ENCODE measurements at regions not wholly inside any gene's neighbourhood (a gene's known extent, or its start where the extent isn't known, plus 50 kb on each side); places are given as distances from the start of the nearest gene placed in this dataset.

- no peak for DNase-seq (ENCODE audit: low spot score)
These were observed 189.7 kb downstream of the BCAT1 start for GRCh38 chr12:24759155-24759554.

GRCh38 chr12:24756479-24757024 lies 192.3 kb downstream of the BCAT1 start:
- no peak for DNase-seq (ENCODE audit: low spot score)

GRCh38 chr12:24754690-24755638 lies 193.9 kb downstream of the BCAT1 start:
- no peak for DNase-seq (ENCODE audit: low spot score)

- DNase-seq (ENCODE audit: low spot score): no peak
These were observed 196.0 kb downstream of the BCAT1 start for GRCh38 chr12:24752763-24753462.

- DNase-seq (ENCODE audit: low spot score): no peak
These were observed 197.7 kb downstream of the BCAT1 start for GRCh38 chr12:24751181-24751580.

DNA sequence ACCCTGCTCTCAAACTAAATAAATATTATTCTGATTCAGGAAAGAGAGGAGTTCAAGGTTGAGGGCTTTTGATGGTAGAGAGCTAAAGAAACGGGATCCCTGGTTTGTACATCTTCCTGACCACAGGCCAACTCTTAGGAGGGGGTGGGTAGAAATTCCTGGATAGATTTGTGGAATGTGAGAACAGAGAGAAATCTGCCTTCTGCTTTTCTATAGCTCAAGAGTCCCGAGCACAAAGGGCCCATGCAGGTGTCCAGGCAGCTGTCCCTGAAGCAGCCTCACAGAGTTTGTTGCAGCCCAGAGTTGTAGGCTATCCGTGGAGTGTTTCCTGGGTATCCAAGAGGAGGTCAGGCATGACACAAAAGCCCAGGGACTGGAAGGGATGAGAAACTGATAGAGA lies 198.6 kb downstream of the BCAT1 start:
- DNase-seq (ENCODE audit: low spot score): no peak

- no peak for DNase-seq (ENCODE audit: low spot score)
These were observed 199.7 kb downstream of the BCAT1 start for GRCh38 chr12:24749171-24749570.

DNA sequence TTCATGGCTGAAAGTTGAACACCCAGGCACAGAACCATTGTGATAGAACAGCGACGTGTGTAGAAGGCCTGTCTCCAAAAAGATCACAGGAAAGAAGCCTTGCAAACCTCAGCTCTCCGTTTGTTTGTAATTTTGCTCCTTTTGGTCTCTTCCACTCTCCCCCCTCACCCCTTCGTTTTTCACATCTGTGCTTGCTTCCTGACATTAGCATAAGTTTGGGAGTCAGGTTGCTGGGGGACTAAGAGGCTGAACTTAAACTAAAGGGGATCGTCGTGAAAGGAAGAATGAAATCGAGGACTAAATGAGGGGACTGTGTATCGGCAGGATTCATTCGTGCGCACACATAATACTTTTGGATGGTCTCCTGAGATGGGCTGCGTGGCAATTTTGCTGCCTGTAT lies 200.6 kb downstream of the BCAT1 start:
- no peak for DNase-seq (ENCODE audit: low spot score)

DNA sequence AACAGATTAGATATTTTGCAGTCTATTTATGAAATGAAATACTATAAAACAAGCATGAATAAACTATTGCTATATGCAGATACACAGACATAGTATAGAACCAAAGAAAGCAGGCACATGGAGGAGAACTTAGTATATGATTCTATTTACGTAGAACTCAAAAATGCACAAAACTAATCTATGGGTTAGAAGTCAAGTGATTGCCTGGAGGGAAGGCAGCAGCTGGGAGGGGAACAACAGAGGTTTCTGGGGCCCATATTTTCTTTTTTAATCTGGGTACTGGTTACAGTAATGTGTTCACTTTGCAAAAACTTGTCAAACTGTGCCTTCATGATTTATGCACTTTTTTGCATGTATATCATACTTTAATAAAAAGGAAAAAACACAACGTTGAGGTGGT lies 202.0 kb downstream of the BCAT1 start:
- no peak for DNase-seq (ENCODE audit: low spot score)

DNA sequence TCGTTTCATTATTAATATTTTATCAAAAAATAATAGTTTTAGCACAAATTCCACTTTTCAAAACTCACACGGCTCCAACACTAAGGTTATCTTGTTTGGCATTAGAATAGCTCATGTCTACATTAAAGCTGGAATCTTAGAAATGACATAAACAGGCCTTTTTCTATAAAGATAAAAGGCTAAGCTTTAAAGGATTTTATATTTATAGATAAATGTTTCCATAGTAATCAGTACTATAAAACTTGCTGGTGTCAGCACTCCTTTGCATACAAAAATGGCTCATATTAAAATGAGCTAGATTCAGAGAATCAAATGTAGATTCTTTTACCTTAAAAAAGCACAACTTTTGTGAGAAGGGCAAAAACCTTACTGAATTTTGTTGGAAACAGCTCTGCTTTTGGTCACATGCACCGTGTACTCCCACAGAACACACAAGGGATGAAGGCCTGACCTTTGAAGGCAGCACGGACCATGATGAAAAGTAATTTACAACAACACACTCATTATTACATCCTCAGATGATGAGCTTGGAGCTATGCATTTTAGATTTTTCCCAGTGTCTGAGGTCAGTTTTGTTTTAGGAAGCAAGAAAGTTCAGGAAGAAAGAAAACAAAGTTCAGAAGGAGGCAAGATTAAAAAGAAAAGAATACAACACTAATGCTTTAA lies 202.8 kb downstream of the BCAT1 start:
- no peak for DNase-seq (ENCODE audit: low spot score)

GRCh38 chr12:24743941-24744793 lies 204.7 kb downstream of the BCAT1 start:
- DNase-seq (ENCODE audit: low spot score): no peak

GRCh38 chr12:24742378-24742777 lies 206.5 kb downstream of the BCAT1 start:
- no peak for DNase-seq (ENCODE audit: low spot score)

- DNase-seq (ENCODE audit: low spot score): no peak
These were observed 207.7 kb downstream of the BCAT1 start for GRCh38 chr12:24741216-24741615.

DNA sequence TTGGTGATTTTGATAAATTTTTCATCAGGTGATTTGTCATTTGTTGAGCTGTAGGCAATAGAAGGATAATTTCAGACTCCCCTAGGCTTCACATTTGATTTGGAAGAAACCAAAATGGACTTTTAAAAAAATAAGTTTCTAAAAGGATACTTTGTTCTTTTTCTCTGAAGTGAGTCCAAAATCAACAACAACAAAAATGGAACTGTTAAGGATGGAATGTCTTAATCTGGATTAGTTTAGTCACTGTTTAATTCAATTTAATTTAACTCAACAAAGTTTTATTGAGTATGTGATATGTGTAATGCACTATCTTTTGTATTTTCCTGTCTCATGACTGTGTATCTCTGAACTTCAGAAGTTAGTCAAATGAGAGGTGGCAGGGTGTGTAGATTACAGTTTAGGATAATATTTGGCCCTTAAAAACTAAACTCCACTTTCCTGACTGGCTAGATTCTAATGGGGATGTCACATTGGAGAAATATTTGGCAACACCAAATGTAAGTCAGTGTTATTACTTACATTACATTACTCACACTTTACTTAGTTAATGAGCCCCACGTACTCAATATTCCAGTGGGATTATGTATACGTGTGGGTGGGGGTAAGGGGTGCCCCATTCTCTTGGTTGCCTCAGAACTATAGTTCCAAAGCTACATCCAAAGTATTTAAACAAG lies 209.7 kb downstream of the BCAT1 start:
- no peak for DNase-seq (ENCODE audit: low spot score)

- DNase-seq (ENCODE audit: low spot score): no peak
These were observed 210.5 kb downstream of the BCAT1 start for GRCh38 chr12:24738441-24738840.

- DNase-seq (ENCODE audit: low spot score): no peak
These were observed 217.3 kb downstream of the BCAT1 start for GRCh38 chr12:24731596-24731995.

DNA sequence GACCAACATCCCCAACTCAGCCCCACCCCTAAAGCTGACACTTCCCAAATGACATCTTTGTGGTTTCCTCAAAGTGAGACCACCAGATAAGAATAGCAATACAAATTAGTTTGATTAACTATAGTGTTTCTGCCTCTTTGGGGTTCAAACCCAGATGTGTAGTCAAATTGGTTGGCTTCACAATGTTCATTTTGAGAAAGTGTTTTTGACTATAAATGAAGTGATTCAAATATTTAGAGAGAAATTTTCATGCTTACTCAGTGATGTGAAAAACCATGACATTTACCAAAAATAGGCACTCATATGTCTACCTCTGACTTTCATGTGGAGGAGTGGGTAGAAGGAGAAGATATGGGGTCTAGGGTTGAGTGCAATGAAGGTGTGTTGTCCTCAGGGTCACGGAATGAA lies 218.4 kb downstream of the BCAT1 start:
- no peak for DNase-seq (ENCODE audit: low spot score)

DNA sequence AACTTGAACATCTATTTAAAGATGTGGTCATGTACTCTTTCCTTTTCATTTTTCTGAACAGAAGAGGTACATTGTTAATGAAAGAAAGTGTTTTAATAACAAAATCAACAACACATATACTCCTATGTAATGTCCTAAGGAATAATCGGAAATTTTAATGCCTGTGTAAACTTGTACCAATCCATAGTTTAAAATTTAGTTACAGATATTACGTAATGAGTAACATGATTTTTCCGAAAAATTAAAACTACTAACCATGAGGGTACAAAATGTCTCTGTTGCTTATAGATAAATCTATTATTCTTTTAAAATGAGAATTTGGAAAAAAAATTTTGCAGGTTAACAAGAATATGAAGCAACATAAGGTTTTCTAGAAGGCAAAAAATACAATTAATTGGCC lies 220.1 kb downstream of the BCAT1 start:
- DNase-seq (ENCODE audit: low spot score): no peak

DNA sequence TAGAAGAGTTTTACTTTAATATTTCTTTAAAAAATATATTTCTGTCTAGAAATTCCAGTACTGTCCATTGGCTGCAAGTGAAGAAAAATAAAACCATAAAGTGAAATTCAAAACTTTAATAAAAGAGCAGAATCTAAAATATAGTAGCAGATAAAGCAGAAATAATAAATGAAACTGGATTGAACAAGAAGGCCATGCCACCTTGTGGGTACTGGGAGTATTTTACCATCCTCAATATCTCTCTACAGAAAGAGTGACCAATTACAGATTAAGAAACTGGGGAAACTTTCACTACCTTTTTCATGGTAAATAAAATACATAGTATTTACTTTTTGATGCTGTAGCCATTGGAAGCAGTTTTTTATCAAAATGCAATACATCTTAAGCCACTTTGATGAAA lies 220.5 kb downstream of the BCAT1 start:
- no peak for DNase-seq (ENCODE audit: low spot score)

GRCh38 chr12:24725616-24726015 lies 223.3 kb downstream of the BCAT1 start:
- no peak for DNase-seq (ENCODE audit: low spot score)

- DNase-seq (ENCODE audit: low spot score): no peak
These were observed 224.1 kb downstream of the BCAT1 start for GRCh38 chr12:24724814-24725213.

Measured in HuH-7.5 (cell line).